ENCODE measurements at regions not wholly inside any gene's neighbourhood (a gene's known extent, or its start where the extent isn't known, plus 50 kb on each side); places are given as distances from the start of the nearest gene placed in this dataset.

DNA sequence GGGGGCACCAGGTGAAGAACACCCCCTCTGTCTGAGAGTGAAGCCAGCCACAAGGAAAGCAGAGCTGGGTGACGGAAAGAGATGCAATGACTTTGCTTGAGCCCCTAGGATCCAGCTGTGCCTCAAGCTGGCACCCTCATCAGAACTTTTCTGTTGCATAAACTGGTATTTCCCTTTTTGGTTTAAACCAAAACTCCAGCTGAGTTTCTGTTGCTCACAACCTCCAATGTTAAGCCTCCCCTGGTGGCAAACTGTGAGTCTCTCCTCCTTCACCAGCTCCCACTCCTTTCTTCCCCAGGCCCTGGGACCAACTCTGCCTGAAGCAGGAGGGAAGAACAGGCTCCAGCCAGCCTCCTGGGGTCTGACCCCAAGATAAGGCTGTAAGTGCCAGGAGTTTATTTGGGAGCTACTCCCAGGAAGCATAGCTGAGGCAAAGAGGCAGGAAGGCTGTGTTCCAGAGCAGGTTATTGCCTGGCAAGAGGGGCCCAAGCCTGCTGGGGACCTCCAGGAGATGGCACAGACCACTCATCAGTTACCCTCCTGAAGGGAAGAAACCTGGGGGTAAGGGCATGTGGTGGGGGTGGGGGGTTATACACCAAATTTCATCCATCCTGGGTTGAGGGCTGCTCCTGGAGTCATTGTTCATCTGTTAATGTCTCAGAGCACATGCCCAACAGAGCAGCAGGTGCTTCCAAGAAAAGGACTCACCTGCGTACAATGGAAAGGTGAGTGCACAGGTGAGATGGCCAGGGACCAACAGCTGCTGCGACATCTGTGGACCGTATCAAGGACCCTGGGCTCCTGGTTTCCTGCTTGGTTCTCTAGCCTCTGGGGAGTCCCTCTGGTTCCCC, 73.3 kb upstream of the NANOS1 start:
- Histone ChIP-seq H3K4me2 (ENCODE audit: control insufficient read depth, extremely low read depth, insufficient read depth, low read depth, low read length) (no peak overlapping the region), H3K27ac (ENCODE audit: control insufficient read depth, insufficient read depth, low read length) (no peak overlapping the region), H3K9me1 (ENCODE audit: control insufficient read depth, extremely low read depth, insufficient read depth, low read length) (no peaks in the 10 kb centered on the region), H3K79me2 (ENCODE audit: control insufficient read depth, insufficient read depth, low read length) (no peaks in the 10 kb centered on the region), H3K36me3 (ENCODE audit: control insufficient read depth in 2 of 2, extremely low read depth in 1 of 2, insufficient read depth in 2 of 2, low read length in 2 of 2) (no peaks in the 10 kb centered on the region), H3K9me3 (ENCODE audit: control insufficient read depth, low read depth, low read length) (no peaks in the 10 kb centered on the region), H3K27me3 (ENCODE audit: control insufficient read depth, extremely low read depth, insufficient read depth, low read length) (no peaks in the 10 kb centered on the region), H4K20me1 (ENCODE audit: control insufficient read depth, extremely low read depth, insufficient read depth, low read length) (no peaks in the 10 kb centered on the region), H3K4me1 (ENCODE audit: control insufficient read depth, extremely low read depth, insufficient read depth, low read length) (peaks cover 22% of the 10 kb centered on the region), H2AFZ (ENCODE audit: control insufficient read depth, low read length) (no peak overlapping the region), H3K9ac (ENCODE audit: control insufficient read depth, extremely low read depth, insufficient read depth, low read length) (no peak overlapping the region), H3K4me3 (ENCODE audit: control insufficient read depth in 2 of 3, extremely low read depth in 1 of 3, insufficient read depth in 2 of 3, low read depth in 1 of 3, low read length in 3 of 3) (no peak overlapping the region)
- DNase-seq (ENCODE audit: low read depth, low spot score) (no peak), FAIRE-seq (no peak)
- TF ChIP-seq EZH2 (IDR thresholded peaks at IDR 0.05; ENCODE audit: low read length) (no peak), CTCF (optimal IDR thresholded peaks at IDR 0.05 in 1 of 3, IDR thresholded peaks at IDR 0.05 in 1 of 3, conservative IDR thresholded peaks at IDR 0.05 in 1 of 3; ENCODE audit: extremely low read depth in 1 of 3, insufficient read depth in 2 of 3, low read length in 3 of 3) (no peak)
- dilution Hi-C loops (cut with MboI; ENCODE audit: extremely low pct_ligation_motif_present, low sequenced_read_pairs) = no loop called here

DNA sequence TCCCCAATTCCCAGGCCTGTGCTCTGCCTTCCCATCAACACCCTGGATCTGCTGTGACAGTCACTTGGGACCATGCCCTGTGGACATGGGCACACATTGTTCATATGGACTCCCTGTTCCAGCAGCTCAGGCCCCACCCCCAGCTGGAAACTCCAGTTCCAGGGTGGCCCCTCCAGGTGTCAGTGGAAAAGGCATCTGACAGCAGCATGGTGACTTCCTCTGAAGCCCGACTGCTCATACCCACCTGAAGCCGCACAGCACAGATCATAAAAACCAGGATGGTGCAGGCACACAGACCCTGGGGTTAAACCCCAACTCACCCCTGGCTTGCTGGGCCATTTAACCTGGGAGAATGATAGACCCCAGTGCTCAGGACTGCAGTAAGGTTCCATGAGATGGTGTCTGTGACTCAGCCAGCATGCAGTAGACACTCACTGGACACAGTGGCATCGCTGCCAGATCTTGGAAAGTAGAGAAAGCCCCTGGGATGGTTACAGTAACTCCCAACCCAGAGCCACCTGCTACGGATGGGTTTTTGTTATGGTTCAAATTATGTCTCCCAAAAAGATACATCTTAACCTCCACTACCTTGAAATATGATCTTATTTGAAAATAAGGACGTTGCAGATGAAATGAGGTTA, 72.6 kb upstream of the NANOS1 start:
- Histone ChIP-seq H3K4me2 (ENCODE audit: control insufficient read depth, extremely low read depth, insufficient read depth, low read depth, low read length) (no peak overlapping the region), H2AFZ (ENCODE audit: control insufficient read depth, low read length) (no peak overlapping the region), H4K20me1 (ENCODE audit: control insufficient read depth, extremely low read depth, insufficient read depth, low read length) (no peaks in the 10 kb centered on the region), H3K9ac (ENCODE audit: control insufficient read depth, extremely low read depth, insufficient read depth, low read length) (no peak overlapping the region), H3K36me3 (ENCODE audit: control insufficient read depth in 2 of 2, extremely low read depth in 1 of 2, insufficient read depth in 2 of 2, low read length in 2 of 2) (no peaks in the 10 kb centered on the region), H3K9me1 (ENCODE audit: control insufficient read depth, extremely low read depth, insufficient read depth, low read length) (no peaks in the 10 kb centered on the region), H3K9me3 (ENCODE audit: control insufficient read depth, low read depth, low read length) (no peaks in the 10 kb centered on the region), H3K4me3 (ENCODE audit: control insufficient read depth in 2 of 3, extremely low read depth in 1 of 3, insufficient read depth in 2 of 3, low read depth in 1 of 3, low read length in 3 of 3) (no peak overlapping the region), H3K79me2 (ENCODE audit: control insufficient read depth, insufficient read depth, low read length) (no peaks in the 10 kb centered on the region), H3K27ac (ENCODE audit: control insufficient read depth, insufficient read depth, low read length) (no peak overlapping the region), H3K4me1 (ENCODE audit: control insufficient read depth, extremely low read depth, insufficient read depth, low read length) (peaks cover 25% of the 10 kb centered on the region), H3K27me3 (ENCODE audit: control insufficient read depth, extremely low read depth, insufficient read depth, low read length) (no peaks in the 10 kb centered on the region)
- FAIRE-seq (no peak), DNase-seq (ENCODE audit: low read depth, low spot score) (no peak)
- TF ChIP-seq EZH2 (IDR thresholded peaks at IDR 0.05; ENCODE audit: low read length) = no peak
- TF ChIP-seq CTCF (optimal IDR thresholded peaks at IDR 0.05 in 1 of 3, IDR thresholded peaks at IDR 0.05 in 1 of 3, conservative IDR thresholded peaks at IDR 0.05 in 1 of 3; ENCODE audit: extremely low read depth in 1 of 3, insufficient read depth in 2 of 3, low read length in 3 of 3) = no peak
- dilution Hi-C loops (cut with MboI; ENCODE audit: extremely low pct_ligation_motif_present, low sequenced_read_pairs) = no loop called here

All from keratinocyte (primary cell).